B cell (primary cell): ENCODE measurements at regions not wholly inside any gene's neighbourhood (a gene's known extent, or its start where the extent isn't known, plus 50 kb on each side); places are given as distances from the start of the nearest gene placed in this dataset.

Source experiments
- ATAC-seq: fragments of 200-7000 bp; cut with Tn5 transposase; one replicate; pipeline ENCODE4 v1.10.0; 2021; ENCODE audit warnings: low read depth, mild to moderate bottlenecking, moderate number of reproducible peaks, moderate library complexity
- CTCF ChIA-PET: fragments of 350-600 bp; sonication (Branson Sonifier 250); formaldehyde crosslinking; loops from one replicate; lab custom pipeline; 2021; ENCODE audit warnings: antibody characterized with exemption, inconsistent platforms; lab: Charles Lee
- POLR2A ChIA-PET: fragments of 350-600 bp; sonication (Branson Sonifier 250); formaldehyde crosslinking; loops from one replicate; lab custom pipeline; 2021; ENCODE audit warnings: antibody characterized with exemption; lab: Charles Lee
- DNase-seq: peaks from one replicate; pipeline ENCODE4 v3.0.0; 2013
- H2AFZ ChIP-seq: 2 replicates; pipeline ENCODE4 v1.6.1; 2012; ENCODE audit warnings: mild to moderate bottlenecking, low read depth, low read length; ENCODE audit not compliant: insufficient read depth, poor library complexity, severe bottlenecking
- H3K27ac ChIP-seq, 2 donors: 1 replicate in 1 of 2; 2 replicates in 1 of 2; pipeline ENCODE4 v1.5.1; 2012 to 2013; ENCODE audit warnings: low read length in 2 of 2, mild to moderate bottlenecking in 2 of 2, moderate library complexity in 1 of 2
- H3K27me3 ChIP-seq, 4 experiments: fragments of 200-600 bp in 1 of 4; sonication (generic) in 1 of 4; replicated peaks in 1 of 4; 1 replicate in 2 of 4; 2 replicates in 2 of 4; pipeline versions ENCODE4 v1.6.1 to v1.7.0; 2013 to 2016; ENCODE audit warnings: low read length in 3 of 4, mild to moderate bottlenecking in 2 of 4, mixed read lengths in 1 of 4, moderate library complexity in 1 of 4; ENCODE audit not compliant: insufficient read depth in 4 of 4, control insufficient read depth in 3 of 4; ENCODE audit errors: control extremely low read depth in 1 of 4
- H3K36me3 ChIP-seq, 2 experiments: replicated peaks in 1 of 2; 1 replicate in 1 of 2; 2 replicates in 1 of 2; pipeline versions ENCODE4 v1.6.1 to v1.7.1; 2013; ENCODE audit warnings: low read length in 1 of 2; ENCODE audit not compliant: insufficient read depth in 2 of 2, control insufficient read depth in 1 of 2; ENCODE audit errors: control extremely low read depth in 1 of 2, extremely low read depth in 1 of 2
- H3K4me1 ChIP-seq, 2 donors: fragments of 200-600 bp in 1 of 2; sonication (generic) in 1 of 2; 1 replicate in 1 of 2; 2 replicates in 1 of 2; pipeline versions ENCODE4 v1.5.1 to v1.6.1; 2013 to 2017; ENCODE audit warnings: low read length in 2 of 2; ENCODE audit not compliant: control insufficient read depth in 2 of 2, insufficient read depth in 2 of 2
- H3K4me2 ChIP-seq: replicated peaks from 2 replicates; pipeline ENCODE3; 2012; ENCODE audit warnings: mild to moderate bottlenecking, low read depth, low read length; ENCODE audit not compliant: poor library complexity, severe bottlenecking
- H3K4me3 ChIP-seq, 5 experiments: fragments of 200-600 bp in 1 of 5; sonication (generic) in 1 of 5; 1 replicate in 3 of 5; 2 replicates in 2 of 5; pipeline versions ENCODE4 v1.5.1 to v1.7.0; 2011 to 2016; ENCODE audit warnings: low read length in 4 of 5, mild to moderate bottlenecking in 4 of 5, low read depth in 2 of 5, control low read depth in 1 of 5, moderate library complexity in 1 of 5; ENCODE audit not compliant: insufficient read depth in 1 of 5; ENCODE audit errors: control extremely low read depth in 1 of 5, extremely low read depth in 1 of 5
- H3K79me2 ChIP-seq: fragments of 200-600 bp; sonication (generic); one replicate; pipeline ENCODE4 v1.6.0; 2016; ENCODE audit warnings: low read length; ENCODE audit not compliant: control insufficient read depth, insufficient read depth
- H3K9ac ChIP-seq: fragments of 200-600 bp; sonication (generic); 2 replicates; pipeline ENCODE4 v1.6.1; 2017; ENCODE audit warnings: mild to moderate bottlenecking, low read length, moderate library complexity
- H3K9me3 ChIP-seq, 3 donors: one replicate each; pipeline versions ENCODE4 v1.6.1 to v1.7.1; 2013; ENCODE audit warnings: low read length in 2 of 3; ENCODE audit not compliant: control insufficient read depth in 2 of 3, insufficient read depth in 1 of 3; ENCODE audit errors: control extremely low read depth in 1 of 3
- H4K20me1 ChIP-seq: 2 replicates; pipeline ENCODE4 v1.6.0; 2012; ENCODE audit warnings: mild to moderate bottlenecking, low read length; ENCODE audit not compliant: insufficient read depth, control insufficient read depth, poor library complexity, severe bottlenecking
- H3K27ac Mint-ChIP-seq: one replicate; pipeline ENCODE4 v1.8.0; 2021; ENCODE audit warnings: mixed read lengths
- H3K27me3 Mint-ChIP-seq: one replicate; pipeline ENCODE4 v1.8.0; 2021; ENCODE audit warnings: mixed read lengths
- H3K4me1 Mint-ChIP-seq: one replicate; pipeline ENCODE4 v1.8.0; 2021; ENCODE audit warnings: mixed read lengths
- H3K4me3 Mint-ChIP-seq: one replicate; pipeline ENCODE4 v1.8.0; 2021; ENCODE audit warnings: mixed read lengths
- H3K9me3 Mint-ChIP-seq: one replicate; pipeline ENCODE4 v1.8.0; 2022; ENCODE audit warnings: mixed read lengths; ENCODE audit not compliant: insufficient read depth
- CTCF ChIP-seq: fragments of 200-600 bp; IDR thresholded peaks from one replicate; pipeline ENCODE4 v1.8.0; 2022; ENCODE audit warnings: antibody characterized with exemption, mild to moderate bottlenecking
- EZH2 ChIP-seq: IDR thresholded peaks from 2 replicates; pipeline ENCODE4 v1.6.1; 2012; ENCODE audit warnings: borderline replicate concordance, low read depth, mild to moderate bottlenecking, moderate library complexity, low read length; ENCODE audit not compliant: insufficient read depth, poor library complexity, severe bottlenecking
- WGBS: methylation state at CpG from one replicate; pipeline ENCODE4 v1.1.5; 2013; ENCODE audit warnings: missing lambda C conversion rate; ENCODE audit not compliant: insufficient coverage; 5-methylcytosine and 5-hydroxymethylcytosine counted together
- intact Hi-C: fragments of 100-400 bp; cut with micrococcal nuclease; formaldehyde crosslinking; loops from one replicate; pipeline ENCODE4 v1.10.0; 2022

GRCh38 chr4:53895137-53895536 lies 169.3 kb downstream of the CHIC2 start:
- Mint-ChIP-seq H3K9me3 (no peaks in the 10 kb centered on the region), H3K27ac (no peak overlapping the region), H3K4me1 (no peaks in the 10 kb centered on the region), H3K27me3 (peaks cover 11% of the 10 kb centered on the region), H3K4me3 (no peak overlapping the region)
- Histone ChIP-seq H3K4me1 (no peaks in the 10 kb centered on the region), H3K79me2 (no peaks in the 10 kb centered on the region), H3K27me3 (no peaks in the 10 kb centered on the region), H3K9ac (no peak overlapping the region), H3K4me2 (no peak overlapping the region), H4K20me1 (no peaks in the 10 kb centered on the region), H3K36me3 (no peaks in the 10 kb centered on the region), H3K27ac (no peak overlapping the region), H3K4me3 (no peak overlapping the region), H2AFZ (no peak overlapping the region), H3K9me3 (no peaks in the 10 kb centered on the region)
- TF ChIP-seq EZH2 (no peak), CTCF (no peak)
- intact Hi-C loops = no loop called here
- CTCF ChIA-PET = interaction anchor here (1.0 kb wide), 1 partner anchor 339 kb away, joined by 3 read pairs; no protein-coding TSS in a partner anchor
- DNase-seq (no peak), ATAC-seq (no peak)
- no CpG with 5 or more reads among the region's 3 CpGs for WGBS
- POLR2A ChIA-PET = no interaction called here

DNA sequence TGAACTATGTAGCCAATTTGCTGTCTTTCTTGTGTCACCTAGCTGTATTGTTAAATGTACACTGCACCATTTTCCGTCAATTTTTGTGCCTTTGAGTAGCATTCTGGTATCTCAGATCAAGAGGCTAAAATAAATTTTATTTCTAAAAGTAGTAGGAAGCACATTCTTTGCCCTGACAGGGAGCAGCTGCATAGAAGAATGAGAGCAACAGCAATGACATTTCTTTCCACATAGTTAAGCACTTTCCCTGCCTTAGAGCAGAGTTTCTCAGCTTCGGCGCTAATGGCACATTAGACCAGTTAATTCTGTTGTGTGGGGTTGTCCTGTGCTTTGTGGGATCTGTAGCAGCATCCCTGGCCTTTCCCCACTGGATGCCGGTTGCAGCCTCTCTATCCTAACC lies 173.9 kb downstream of the CHIC2 start:
- no peak overlapping the region for H3K4me2 ChIP-seq
- Mint-ChIP-seq H3K4me3 (no peak overlapping the region), H3K27me3 (peaks cover under 1% of the 10 kb centered on the region), H3K9me3 (no peaks in the 10 kb centered on the region), H3K27ac (no peak overlapping the region), H3K4me1 (no peaks in the 10 kb centered on the region)
- TF ChIP-seq CTCF (no peak), EZH2 (no peak)
- no peaks in the 10 kb centered on the region for H3K27me3 ChIP-seq
- no peaks in the 10 kb centered on the region for H3K36me3 ChIP-seq
- intact Hi-C loops = no loop called here
- ATAC-seq (no peak), DNase-seq (no peak)
- H3K9me3 ChIP-seq = no peaks in the 10 kb centered on the region
- no CpG with 5 or more reads among the region's 4 CpGs for WGBS
- H2AFZ ChIP-seq = no peak overlapping the region
- no peaks in the 10 kb centered on the region for H3K4me1 ChIP-seq
- no peak overlapping the region for H3K9ac ChIP-seq
- no peaks in the 10 kb centered on the region for H4K20me1 ChIP-seq
- no peak overlapping the region for H3K27ac ChIP-seq
- H3K4me3 ChIP-seq = no peak overlapping the region
- ChIA-PET CTCF (no interaction called here), POLR2A (no interaction called here)
- H3K79me2 ChIP-seq = no peaks in the 10 kb centered on the region
